ENCODE measurements at regions not wholly inside any gene's neighbourhood (a gene's known extent, or its start where the extent isn't known, plus 50 kb on each side); places are given as distances from the start of the nearest gene placed in this dataset.

DNA sequence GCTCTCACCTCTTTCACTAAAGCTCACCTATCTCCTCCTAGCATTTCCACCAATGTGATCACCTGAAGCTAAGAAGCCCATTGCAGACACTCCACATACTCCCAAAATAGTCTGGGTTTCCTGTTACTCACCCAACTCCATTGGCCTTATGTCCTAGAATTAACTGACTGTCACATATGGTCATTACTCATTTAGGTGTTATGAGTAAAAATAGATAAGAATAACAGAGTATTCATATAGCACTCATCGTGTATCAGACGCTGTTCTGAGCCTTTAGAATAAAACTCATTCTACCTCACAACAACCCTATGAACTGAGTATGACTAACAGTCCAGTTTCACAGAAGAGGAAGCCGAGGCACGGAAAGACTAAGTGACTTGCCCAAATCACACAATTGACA, 174.2 kb upstream of the NPVF start:
- TF ChIP-seq CTCF (IDR thresholded peaks at IDR 0.05; ENCODE audit: borderline replicate concordance, extremely low read depth, low read length, poor library complexity, severe bottlenecking) (no peak), EZH2 (IDR thresholded peaks at IDR 0.05; ENCODE audit: borderline replicate concordance, low read depth, low read length, severe bottlenecking) (no peak)
